ENCODE measurements at regions not wholly inside any gene's neighbourhood (a gene's known extent, or its start where the extent isn't known, plus 50 kb on each side); places are given as distances from the start of the nearest gene placed in this dataset.

- H3K9me3 ChIP-seq, result no peaks in the 10 kb centered on the region
- H3K36me3 ChIP-seq, result no peaks in the 10 kb centered on the region
- no peak for ATAC-seq (ENCODE audit: insufficient number of reproducible peaks, low FRiP score, low read depth)
- DNase-seq (ENCODE audit: low spot score), result no peak
- no peaks in the 10 kb centered on the region for H3K27me3 ChIP-seq (replicated peaks; ENCODE audit: insufficient read depth)
- no peak overlapping the region for H3K27ac ChIP-seq
- H3K4me3 ChIP-seq, result no peak overlapping the region
- no peaks in the 10 kb centered on the region for H3K4me1 ChIP-seq (ENCODE audit: control insufficient read depth in 1 of 2, low read depth in 2 of 2)
- TF ChIP-seq, protein P1, sequence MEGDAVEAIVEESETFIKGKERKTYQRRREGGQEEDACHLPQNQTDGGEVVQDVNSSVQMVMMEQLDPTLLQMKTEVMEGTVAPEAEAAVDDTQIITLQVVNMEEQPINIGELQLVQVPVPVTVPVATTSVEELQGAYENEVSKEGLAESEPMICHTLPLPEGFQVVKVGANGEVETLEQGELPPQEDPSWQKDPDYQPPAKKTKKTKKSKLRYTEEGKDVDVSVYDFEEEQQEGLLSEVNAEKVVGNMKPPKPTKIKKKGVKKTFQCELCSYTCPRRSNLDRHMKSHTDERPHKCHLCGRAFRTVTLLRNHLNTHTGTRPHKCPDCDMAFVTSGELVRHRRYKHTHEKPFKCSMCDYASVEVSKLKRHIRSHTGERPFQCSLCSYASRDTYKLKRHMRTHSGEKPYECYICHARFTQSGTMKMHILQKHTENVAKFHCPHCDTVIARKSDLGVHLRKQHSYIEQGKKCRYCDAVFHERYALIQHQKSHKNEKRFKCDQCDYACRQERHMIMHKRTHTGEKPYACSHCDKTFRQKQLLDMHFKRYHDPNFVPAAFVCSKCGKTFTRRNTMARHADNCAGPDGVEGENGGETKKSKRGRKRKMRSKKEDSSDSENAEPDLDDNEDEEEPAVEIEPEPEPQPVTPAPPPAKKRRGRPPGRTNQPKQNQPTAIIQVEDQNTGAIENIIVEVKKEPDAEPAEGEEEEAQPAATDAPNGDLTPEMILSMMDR (IDR thresholded peaks at IDR 0.05), result no peak
These were observed 179.6 kb downstream of the INO80D start for GRCh38 chr2:205906419-205906818.

DNA sequence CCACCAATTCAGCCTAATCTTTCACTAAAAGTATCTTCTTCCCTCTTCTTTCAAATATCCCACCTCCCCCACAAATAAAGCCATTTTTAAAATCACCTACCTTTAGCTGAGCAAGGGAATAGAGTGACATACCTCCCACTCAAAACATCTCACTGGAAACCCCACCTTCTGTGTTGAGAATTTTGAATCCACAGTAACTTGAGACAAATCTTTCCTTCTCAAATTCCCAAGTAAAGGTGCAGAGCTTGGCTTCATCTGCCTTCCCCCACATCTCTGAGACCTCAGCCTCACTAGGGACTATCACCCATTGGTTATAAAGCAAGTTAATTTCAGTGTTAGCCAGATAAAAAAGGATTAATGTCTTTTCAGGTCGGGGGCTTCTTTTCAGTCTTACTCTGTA, 180.4 kb downstream of the INO80D start:
- H3K36me3 ChIP-seq, result no peaks in the 10 kb centered on the region
- H3K4me3 ChIP-seq, result no peak overlapping the region
- TF ChIP-seq, protein P1 (IDR thresholded peaks at IDR 0.05), result no peak
- no peaks in the 10 kb centered on the region for H3K27me3 ChIP-seq (replicated peaks; ENCODE audit: insufficient read depth)
- H3K27ac ChIP-seq, result no peak overlapping the region
- no peaks in the 10 kb centered on the region for H3K9me3 ChIP-seq
- H3K4me1 ChIP-seq (ENCODE audit: control insufficient read depth in 1 of 2, low read depth in 2 of 2), result no peaks in the 10 kb centered on the region
- no peak for ATAC-seq (ENCODE audit: insufficient number of reproducible peaks, low FRiP score, low read depth)
- DNase-seq (ENCODE audit: low spot score), result no peak

DNA sequence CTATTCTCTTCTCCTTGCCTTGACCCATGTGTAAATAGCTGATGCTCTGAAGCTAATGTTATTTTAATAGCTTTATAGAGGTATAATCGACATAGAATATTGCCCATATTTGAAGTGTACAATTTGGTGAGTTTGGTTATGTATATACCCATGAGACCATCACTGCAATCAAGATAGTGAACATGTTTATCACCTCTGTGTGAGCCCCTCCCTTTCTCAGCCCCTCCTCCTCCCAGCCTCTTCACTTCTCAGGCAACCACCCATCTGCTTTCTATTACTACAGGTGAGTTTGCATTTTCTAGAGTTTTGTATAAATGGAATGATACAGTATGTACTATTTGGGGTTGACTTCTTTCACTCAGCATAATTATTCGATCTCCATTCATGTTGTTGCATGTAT, 181.1 kb downstream of the INO80D start:
- H3K4me1 ChIP-seq (ENCODE audit: control insufficient read depth in 1 of 2, low read depth in 2 of 2), result no peaks in the 10 kb centered on the region
- DNase-seq (ENCODE audit: low spot score) (no peak), ATAC-seq (ENCODE audit: insufficient number of reproducible peaks, low FRiP score, low read depth) (no peak)
- TF ChIP-seq, protein P1 (IDR thresholded peaks at IDR 0.05), result no peak
- H3K27ac ChIP-seq, result no peak overlapping the region
- no peaks in the 10 kb centered on the region for H3K36me3 ChIP-seq
- H3K27me3 ChIP-seq (replicated peaks; ENCODE audit: insufficient read depth), result no peaks in the 10 kb centered on the region
- H3K4me3 ChIP-seq, result no peak overlapping the region
- H3K9me3 ChIP-seq, result no peaks in the 10 kb centered on the region

DNA sequence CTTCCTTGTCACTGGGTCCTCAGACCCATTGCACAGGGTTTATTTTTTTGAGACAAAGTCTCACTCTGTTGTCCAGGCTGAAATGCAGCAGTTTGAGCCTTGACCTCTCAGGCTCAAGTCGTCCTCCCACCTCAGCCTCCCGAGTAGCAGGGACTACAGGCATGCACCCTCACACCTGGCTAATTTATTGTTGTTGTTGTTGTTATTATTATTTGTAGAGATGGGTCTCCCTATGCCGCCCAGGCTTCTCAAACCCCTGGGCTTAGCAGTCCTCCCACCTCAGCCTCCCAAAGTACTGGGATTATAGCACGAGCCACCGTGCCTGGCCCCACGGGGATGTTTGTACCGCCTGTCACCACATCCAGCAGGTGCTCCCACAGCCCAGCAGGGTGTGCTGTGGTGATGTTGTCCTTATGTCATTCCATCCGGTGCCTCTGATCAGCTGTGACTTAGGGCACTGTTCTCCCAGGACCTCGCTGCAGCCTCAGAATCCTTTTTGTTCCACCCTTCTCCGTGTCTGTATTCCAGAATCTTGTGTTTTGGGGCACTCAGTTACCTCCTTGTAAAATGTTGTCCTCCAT, 182.3 kb downstream of the INO80D start:
- Histone ChIP-seq H3K9me3 (no peaks in the 10 kb centered on the region), H3K27ac (no peak overlapping the region), H3K4me3 (no peak overlapping the region), H3K27me3 (replicated peaks; ENCODE audit: insufficient read depth) (no peaks in the 10 kb centered on the region), H3K36me3 (no peaks in the 10 kb centered on the region), H3K4me1 (ENCODE audit: control insufficient read depth in 1 of 2, low read depth in 2 of 2) (no peaks in the 10 kb centered on the region)
- TF ChIP-seq, protein P1 (IDR thresholded peaks at IDR 0.05), result no peak
- DNase-seq (ENCODE audit: low spot score), result no peak
- no peak for ATAC-seq (ENCODE audit: insufficient number of reproducible peaks, low FRiP score, low read depth)

GRCh38 chr2:205902900-205903237, 183.1 kb downstream of the INO80D start:
- Histone ChIP-seq H3K4me1 (ENCODE audit: control insufficient read depth in 1 of 2, low read depth in 2 of 2) (no peaks in the 10 kb centered on the region), H3K36me3 (no peaks in the 10 kb centered on the region), H3K9me3 (no peaks in the 10 kb centered on the region), H3K27ac (no peak overlapping the region), H3K4me3 (no peak overlapping the region), H3K27me3 (replicated peaks; ENCODE audit: insufficient read depth) (no peaks in the 10 kb centered on the region)
- DNase-seq (ENCODE audit: low spot score), result no peak
- no peak for ATAC-seq (ENCODE audit: insufficient number of reproducible peaks, low FRiP score, low read depth)
- TF ChIP-seq, protein P1 (IDR thresholded peaks at IDR 0.05), result no peak

Measured in thoracic aorta (tissue), 2 donors.